ENCODE measurements at regions not wholly inside any gene's neighbourhood (a gene's known extent, or its start where the extent isn't known, plus 50 kb on each side); places are given as distances from the start of the nearest gene placed in this dataset.

- TF ChIP-seq, protein P1, sequence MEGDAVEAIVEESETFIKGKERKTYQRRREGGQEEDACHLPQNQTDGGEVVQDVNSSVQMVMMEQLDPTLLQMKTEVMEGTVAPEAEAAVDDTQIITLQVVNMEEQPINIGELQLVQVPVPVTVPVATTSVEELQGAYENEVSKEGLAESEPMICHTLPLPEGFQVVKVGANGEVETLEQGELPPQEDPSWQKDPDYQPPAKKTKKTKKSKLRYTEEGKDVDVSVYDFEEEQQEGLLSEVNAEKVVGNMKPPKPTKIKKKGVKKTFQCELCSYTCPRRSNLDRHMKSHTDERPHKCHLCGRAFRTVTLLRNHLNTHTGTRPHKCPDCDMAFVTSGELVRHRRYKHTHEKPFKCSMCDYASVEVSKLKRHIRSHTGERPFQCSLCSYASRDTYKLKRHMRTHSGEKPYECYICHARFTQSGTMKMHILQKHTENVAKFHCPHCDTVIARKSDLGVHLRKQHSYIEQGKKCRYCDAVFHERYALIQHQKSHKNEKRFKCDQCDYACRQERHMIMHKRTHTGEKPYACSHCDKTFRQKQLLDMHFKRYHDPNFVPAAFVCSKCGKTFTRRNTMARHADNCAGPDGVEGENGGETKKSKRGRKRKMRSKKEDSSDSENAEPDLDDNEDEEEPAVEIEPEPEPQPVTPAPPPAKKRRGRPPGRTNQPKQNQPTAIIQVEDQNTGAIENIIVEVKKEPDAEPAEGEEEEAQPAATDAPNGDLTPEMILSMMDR (conservative IDR thresholded peaks at IDR 0.05 in 1 of 2, IDR thresholded peaks at IDR 0.05 in 1 of 2; ENCODE audit: extremely low read depth in 1 of 2, insufficient read depth in 1 of 2, low read depth in 1 of 2, low read length in 2 of 2) = no peak
- no peak for TF ChIP-seq EZH2 (IDR thresholded peaks at IDR 0.05; ENCODE audit: borderline replicate concordance, low read length)
Measured at GRCh38 chr13:22130254-22130653, 459.4 kb downstream of the FGF9 start.

Measured in mammary epithelial cell (primary cell).